HG03139 (cell line): ENCODE measurements at regions not wholly inside any gene's neighbourhood (a gene's known extent, or its start where the extent isn't known, plus 50 kb on each side); places are given as distances from the start of the nearest gene placed in this dataset.
A peak's percentile ranks its signal among the peaks of the same experiment; 100 is the strongest.
"Not testable (repeated sequence)": the region's sequence is repeated elsewhere in the genome, so short reads cannot be mapped to it uniquely, and the experiment has no call there.

Experiments
- ATAC-seq: cut with Tn5 transposase; IDR thresholded peaks from one replicate; pipeline ENCODE4 v1.9.1; 2021; ENCODE audit not compliant: unreplicated experiment

DNA sequence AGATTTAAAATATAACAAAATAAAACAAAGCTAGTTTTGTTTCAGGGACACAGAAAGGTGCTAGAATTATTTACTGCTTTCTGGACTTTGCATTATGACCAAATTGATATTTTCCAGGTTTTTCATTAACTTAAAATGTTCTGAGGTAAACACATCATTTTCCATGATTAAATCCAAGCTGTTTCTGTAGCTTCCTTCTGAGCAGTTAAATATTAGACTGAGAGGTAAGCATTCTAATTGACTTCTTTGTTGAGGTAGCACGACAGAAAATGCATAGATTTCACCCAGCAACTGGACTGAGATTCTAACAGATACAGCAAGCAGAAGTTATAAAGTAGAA is 98.3 kb downstream of the BMP4 start:
- ATAC-seq: no peak

GRCh38 chr14:53857625-53858344 is 98.8 kb downstream of the BMP4 start:
- no peak for ATAC-seq

DNA sequence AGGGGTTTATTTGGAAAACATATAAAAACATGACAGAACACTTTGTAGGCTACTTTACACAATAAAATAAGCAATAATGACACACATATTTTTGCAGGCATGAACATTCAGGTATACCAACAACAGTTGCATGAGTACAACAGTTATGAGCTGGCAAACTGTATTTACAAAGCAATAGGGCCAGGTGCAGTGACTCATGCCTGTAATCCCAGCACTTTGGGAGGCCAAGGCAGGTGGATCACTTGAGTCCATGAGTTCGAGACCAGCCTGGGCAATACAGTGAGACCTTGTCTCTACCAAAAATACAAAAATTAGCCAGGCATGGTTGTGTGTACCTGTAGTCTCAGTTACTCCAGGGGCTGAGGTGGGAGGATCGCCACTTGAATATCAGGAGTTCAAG is 101.1 kb downstream of the BMP4 start:
- no peak for ATAC-seq

GRCh38 chr14:53855127-53855526 is 101.5 kb downstream of the BMP4 start:
- ATAC-seq: no peak

GRCh38 chr14:53851394-53852090 is 105.1 kb downstream of the BMP4 start:
- ATAC-seq: no peak

DNA sequence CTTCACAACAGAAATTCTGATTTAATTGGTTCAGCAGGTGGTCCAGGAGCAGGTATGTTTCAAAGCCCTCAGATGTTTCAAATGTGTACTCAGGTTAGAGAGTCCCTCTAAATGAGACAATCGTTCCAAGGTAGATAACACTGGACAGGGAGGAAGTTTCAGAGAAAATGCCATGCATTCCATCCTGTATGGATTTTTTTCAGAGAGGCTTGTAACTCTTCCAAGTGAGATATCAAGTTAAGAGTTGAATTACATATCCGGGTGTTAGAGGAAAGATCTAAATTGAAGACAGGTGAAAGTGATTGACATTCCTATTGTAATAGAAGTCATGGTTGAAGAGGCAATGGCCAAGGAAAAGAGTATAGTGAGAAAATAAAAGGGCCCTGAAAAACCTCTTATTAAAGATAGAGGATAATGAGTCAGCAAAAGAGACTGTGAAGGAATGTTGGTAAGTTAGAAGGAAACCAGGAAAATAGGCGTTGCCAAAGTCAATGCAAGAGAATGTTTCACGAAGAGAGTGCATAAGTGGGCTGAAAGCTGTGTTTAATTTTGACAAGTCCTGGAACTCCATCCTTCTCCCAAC is 105.8 kb downstream of the BMP4 start:
- no peak for ATAC-seq

DNA sequence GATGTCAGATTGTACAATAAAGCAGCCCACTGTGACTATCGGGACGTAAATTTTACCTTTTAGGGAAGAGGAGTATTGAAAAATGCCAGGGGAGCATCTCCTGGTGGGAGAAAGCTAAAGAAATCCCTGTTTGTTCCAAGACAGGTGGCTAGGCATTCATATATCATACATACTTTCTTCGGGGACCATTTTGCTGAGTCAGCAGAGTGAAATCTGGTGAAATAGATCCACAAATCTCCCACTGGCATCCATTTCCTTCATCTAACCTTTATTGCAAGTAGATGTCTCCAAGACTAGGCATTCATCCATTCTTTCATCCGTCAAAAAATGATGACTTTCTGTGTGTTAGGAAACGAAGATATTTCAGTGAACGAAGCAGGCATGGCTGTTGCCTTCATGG is 107.1 kb downstream of the BMP4 start:
- no peak for ATAC-seq

GRCh38 chr14:53848854-53849253 is 107.8 kb downstream of the BMP4 start:
- ATAC-seq: no peak

- no peak for ATAC-seq
Observed at GRCh38 chr14:53847881-53848280, 108.7 kb downstream of the BMP4 start.

GRCh38 chr14:53847057-53847456 is 109.6 kb downstream of the BMP4 start:
- no peak for ATAC-seq

- ATAC-seq: no peak
Observed at GRCh38 chr14:53845813-53846693, 110.6 kb downstream of the BMP4 start.

DNA sequence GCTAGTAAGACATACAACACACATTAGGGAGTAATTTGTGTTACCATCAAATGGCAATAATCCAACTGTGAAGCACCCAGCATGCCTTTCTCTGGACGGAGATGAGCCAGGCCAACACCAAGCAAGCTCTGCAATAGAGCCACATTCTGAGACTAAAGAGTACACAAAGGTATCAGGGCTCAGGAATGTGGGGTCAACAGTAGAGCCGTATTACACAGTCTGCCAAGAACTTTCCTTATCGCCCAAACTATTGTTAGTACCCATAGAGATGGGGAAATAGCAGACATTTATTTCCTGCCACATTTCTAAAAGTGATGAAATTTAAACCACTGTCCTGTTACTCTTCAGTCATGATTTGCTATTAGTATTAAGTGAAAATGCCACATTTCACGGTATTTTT is 113.7 kb downstream of the BMP4 start:
- ATAC-seq: no peak

- ATAC-seq: no peak
Observed at GRCh38 chr14:53841109-53842099, 115.2 kb downstream of the BMP4 start.

DNA sequence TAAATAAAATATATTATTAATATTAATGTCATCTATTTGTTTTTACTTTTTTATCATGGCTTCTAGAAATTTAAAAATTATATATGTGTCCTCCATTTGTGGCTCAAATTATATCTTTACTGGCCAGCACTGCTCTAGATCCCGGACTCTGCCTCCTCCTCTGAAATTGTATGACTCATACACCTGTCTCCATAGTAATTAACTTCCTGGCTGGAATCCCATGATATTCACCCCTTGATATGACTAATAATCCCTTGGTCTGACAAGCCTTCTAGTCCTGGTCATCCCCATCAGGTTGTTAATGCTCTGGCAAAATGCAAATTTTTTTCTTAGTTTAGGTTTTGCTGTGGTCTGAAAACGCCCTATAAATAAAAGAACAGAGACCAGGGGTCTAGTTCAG is 116.2 kb downstream of the BMP4 start:
- no peak for ATAC-seq

DNA sequence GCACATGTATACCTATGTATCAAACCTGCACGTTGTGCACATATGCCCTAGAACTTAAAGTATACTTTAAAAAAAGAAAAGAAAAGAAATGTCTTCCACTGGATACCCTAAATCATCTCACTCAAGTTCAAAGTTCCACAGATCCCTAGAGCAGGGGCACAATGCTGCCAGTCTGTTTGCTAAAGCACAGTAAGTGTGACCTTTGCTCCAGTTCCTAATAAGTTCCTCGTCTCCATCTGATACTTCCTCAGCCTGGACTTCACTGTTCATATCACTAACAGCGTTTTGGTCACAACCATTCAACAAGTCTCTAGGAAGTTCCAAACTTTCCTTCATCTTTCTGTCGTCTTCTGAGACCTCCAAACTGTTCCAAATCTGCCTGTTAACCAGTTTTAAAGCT is 118.3 kb downstream of the BMP4 start:
- no peak for ATAC-seq

DNA sequence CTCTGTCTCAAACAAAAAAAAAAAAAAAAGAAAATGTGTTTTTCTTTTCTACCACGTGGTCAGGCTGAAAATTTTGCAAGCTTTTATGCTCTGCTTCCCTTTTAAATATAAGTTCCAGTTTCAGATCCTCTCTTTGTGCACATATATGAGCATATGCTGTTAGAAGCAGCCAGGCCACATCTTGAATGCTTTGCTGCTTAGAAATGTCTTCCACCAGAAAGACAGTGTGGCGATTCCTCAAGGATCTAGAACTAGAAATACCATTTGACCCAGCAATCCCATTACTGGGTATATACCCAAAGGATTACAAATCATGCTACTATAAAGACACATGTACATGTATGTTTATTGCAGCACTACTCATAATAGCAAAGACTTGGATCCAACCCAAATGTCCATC is 119.0 kb downstream of the BMP4 start:
- ATAC-seq: not testable (repeated sequence)

- no peak for ATAC-seq
Observed at GRCh38 chr14:53836551-53836950, 120.1 kb downstream of the BMP4 start.

- no peak for ATAC-seq
Observed at GRCh38 chr14:53828820-53829219, 127.8 kb downstream of the BMP4 start.

DNA sequence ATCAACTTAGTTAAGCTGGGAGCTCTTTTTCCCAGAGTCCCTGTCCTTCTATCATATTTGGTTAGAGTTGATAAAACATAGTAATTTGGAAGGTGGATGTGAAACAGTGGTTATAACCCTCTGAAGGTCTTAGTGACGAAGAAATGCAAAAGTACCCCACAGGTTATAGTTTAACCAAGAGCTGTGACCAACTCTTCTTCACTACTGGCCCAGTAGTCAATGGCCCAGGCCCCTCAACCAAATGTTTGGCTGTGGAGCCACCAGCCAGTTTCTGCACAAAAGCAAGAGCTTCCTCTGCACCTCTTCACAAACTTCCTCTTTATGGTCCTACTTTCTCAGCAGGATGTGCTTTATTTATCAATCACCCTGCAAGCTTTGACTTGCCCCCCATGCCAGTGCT is 132.6 kb downstream of the BMP4 start:
- peak; percentile 91 for ATAC-seq

DNA sequence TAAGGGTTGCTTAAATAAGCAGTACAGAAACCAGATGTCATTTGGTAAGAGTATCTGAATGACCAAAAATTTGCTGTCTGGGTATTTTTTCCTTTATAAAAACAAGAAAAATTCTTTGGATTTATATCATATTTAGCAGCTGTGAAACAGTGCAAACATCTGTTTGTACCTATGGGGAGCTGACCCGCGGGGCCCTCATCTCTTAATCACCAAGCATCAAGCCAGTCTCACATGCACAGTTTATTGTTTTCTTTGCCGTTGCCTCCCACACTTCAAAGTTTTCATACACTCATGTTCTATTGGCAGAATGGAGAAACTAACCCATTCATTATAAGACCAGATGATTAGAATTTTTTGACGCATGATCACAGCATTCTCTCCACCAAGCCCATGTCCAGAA is 142.2 kb downstream of the BMP4 start:
- ATAC-seq: no peak
